CD4-positive, CD25-positive, alpha-beta regulatory T cell (primary cell): ENCODE measurements at regions not wholly inside any gene's neighbourhood (a gene's known extent, or its start where the extent isn't known, plus 50 kb on each side); places are given as distances from the start of the nearest gene placed in this dataset.

Experiments
- ATAC-seq, 2 donors: fragments of 150-1000 bp; cut with Tn5 transposase; one replicate each; pipeline ENCODE4 v1.10.0; 2021; ENCODE audit warnings: low read depth in 2 of 2, moderate number of reproducible peaks in 2 of 2, moderate library complexity in 1 of 2
- DNase-seq, 3 donors: peaks; one replicate each; pipeline versions ENCODE4 v3.0.0 to v3.0.0-alpha.2; 2012 to 2022; ENCODE audit warnings: mixed read lengths in 1 of 3
- H3K27ac ChIP-seq: one replicate; pipeline ENCODE4 v1.7.0; 2013; ENCODE audit warnings: mild to moderate bottlenecking, low read length; ENCODE audit not compliant: insufficient read depth, poor library complexity, severe bottlenecking
- H3K27me3 ChIP-seq: one replicate; pipeline ENCODE4 v1.7.0; 2013; ENCODE audit warnings: low read length; ENCODE audit not compliant: control insufficient read depth, insufficient read depth
- H3K36me3 ChIP-seq: one replicate; pipeline ENCODE4 v1.7.0; 2013; ENCODE audit warnings: mild to moderate bottlenecking, low read length, moderate library complexity; ENCODE audit not compliant: control insufficient read depth, insufficient read depth
- H3K4me1 ChIP-seq: 2 replicates; pipeline ENCODE4 v1.7.0; 2013; ENCODE audit warnings: mild to moderate bottlenecking, low read length; ENCODE audit not compliant: insufficient read depth, control insufficient read depth, poor library complexity, severe bottlenecking
- H3K4me3 ChIP-seq: one replicate; pipeline ENCODE4 v1.7.0; 2013; ENCODE audit warnings: low read depth, mild to moderate bottlenecking, low read length, moderate library complexity
- H3K9me3 ChIP-seq, 2 experiments: 1 replicate in 1 of 2; 2 replicates in 1 of 2; pipeline ENCODE4 v1.7.0; 2013; ENCODE audit warnings: low read length in 2 of 2, mild to moderate bottlenecking in 1 of 2, moderate library complexity in 1 of 2; ENCODE audit not compliant: control insufficient read depth in 2 of 2
- H3K27ac Mint-ChIP-seq, 3 donors: one replicate each; pipeline ENCODE4 v1.8.0; 2020 to 2022; ENCODE audit warnings: mild to moderate bottlenecking in 3 of 3, mixed read lengths in 3 of 3, moderate library complexity in 2 of 3
- H3K27me3 Mint-ChIP-seq: one replicate; pipeline ENCODE4 v1.8.0; 2022; ENCODE audit warnings: mild to moderate bottlenecking, mixed read lengths
- H3K36me3 Mint-ChIP-seq: one replicate; pipeline ENCODE4 v1.8.0; 2020; ENCODE audit warnings: mixed read lengths
- H3K4me1 Mint-ChIP-seq, 4 donors: one replicate each; pipeline ENCODE4 v1.8.0; 2020 to 2022; ENCODE audit warnings: mixed read lengths in 4 of 4, mild to moderate bottlenecking in 1 of 4
- H3K4me3 Mint-ChIP-seq, 4 donors: one replicate each; pipeline ENCODE4 v1.8.0; 2020 to 2022; ENCODE audit warnings: mild to moderate bottlenecking in 4 of 4, mixed read lengths in 4 of 4, moderate library complexity in 3 of 4
- H3K9me3 Mint-ChIP-seq, 7 donors: one replicate each; pipeline ENCODE4 v1.8.0; 2020 to 2022; ENCODE audit warnings: mixed read lengths in 7 of 7, mild to moderate bottlenecking in 3 of 7, moderate library complexity in 2 of 7

- no peaks in the 10 kb centered on the region for H3K27me3 Mint-ChIP-seq
- H3K27ac ChIP-seq, result no peak overlapping the region
- DNase-seq (no peak), ATAC-seq (no peak)
- H3K9me3 ChIP-seq, result no peaks in the 10 kb centered on the region
- H3K4me3 ChIP-seq, result no peak overlapping the region
- no peaks in the 10 kb centered on the region for H3K4me1 ChIP-seq
- peaks cover 0 to 13% (median 2%) of the 10 kb centered on the region in 4 donors for H3K4me1 Mint-ChIP-seq
- peak overlapping the region in 1 of 3 donors; percentile 20 for H3K27ac Mint-ChIP-seq
- H3K4me3 Mint-ChIP-seq, result no peak overlapping the region
- H3K9me3 Mint-ChIP-seq, result no peaks in the 10 kb centered on the region
- H3K36me3 ChIP-seq, result no peaks in the 10 kb centered on the region
- H3K36me3 Mint-ChIP-seq, result peaks cover 22% of the 10 kb centered on the region
- no peaks in the 10 kb centered on the region for H3K27me3 ChIP-seq
These were observed 149.6 kb downstream of the CRYBB2 start for GRCh38 chr22:25369041-25369440.

GRCh38 chr22:25370322-25370721 lies 150.9 kb downstream of the CRYBB2 start:
- Mint-ChIP-seq H3K4me3 (no peak overlapping the region), H3K4me1 (peaks cover 0 to 21% (median 8%) of the 10 kb centered on the region in 4 donors), H3K27me3 (no peaks in the 10 kb centered on the region), H3K36me3 (peaks cover 27% of the 10 kb centered on the region), H3K27ac (no peak overlapping the region), H3K9me3 (no peaks in the 10 kb centered on the region)
- Histone ChIP-seq H3K4me1 (no peaks in the 10 kb centered on the region), H3K4me3 (no peak overlapping the region), H3K9me3 (no peaks in the 10 kb centered on the region), H3K27ac (no peak overlapping the region), H3K27me3 (no peaks in the 10 kb centered on the region), H3K36me3 (no peaks in the 10 kb centered on the region)
- ATAC-seq, result no peak
- no peak for DNase-seq

DNA sequence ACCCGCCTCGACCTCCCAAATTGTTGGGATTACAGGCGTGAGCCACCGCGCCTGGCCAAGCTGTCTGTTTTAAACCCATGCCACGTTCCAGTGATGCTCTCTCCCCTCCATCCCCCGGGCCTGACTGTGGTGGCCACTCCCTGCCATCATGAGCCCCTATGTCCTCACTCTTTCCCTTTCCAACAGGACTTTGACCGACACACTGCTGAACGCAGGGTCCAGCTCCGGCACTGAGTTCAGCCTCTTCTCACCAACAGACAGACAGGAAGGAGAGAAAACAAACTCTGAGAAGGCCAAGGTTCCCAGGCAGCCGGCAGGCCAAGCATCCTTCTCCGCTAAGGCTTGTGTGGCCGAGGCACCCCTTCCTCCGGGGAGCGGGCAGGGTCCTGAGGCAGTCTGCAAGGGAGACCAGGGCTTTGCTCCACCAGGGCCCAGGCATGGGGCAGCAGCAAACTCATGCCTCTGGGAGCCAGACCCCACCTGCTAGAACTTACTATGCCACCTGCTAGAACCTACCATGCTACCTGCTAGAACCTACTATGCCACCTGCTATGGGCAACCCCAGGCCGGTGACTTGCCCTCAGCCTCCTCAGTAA lies 152.7 kb downstream of the CRYBB2 start:
- no peaks in the 10 kb centered on the region for H3K9me3 Mint-ChIP-seq

DNA sequence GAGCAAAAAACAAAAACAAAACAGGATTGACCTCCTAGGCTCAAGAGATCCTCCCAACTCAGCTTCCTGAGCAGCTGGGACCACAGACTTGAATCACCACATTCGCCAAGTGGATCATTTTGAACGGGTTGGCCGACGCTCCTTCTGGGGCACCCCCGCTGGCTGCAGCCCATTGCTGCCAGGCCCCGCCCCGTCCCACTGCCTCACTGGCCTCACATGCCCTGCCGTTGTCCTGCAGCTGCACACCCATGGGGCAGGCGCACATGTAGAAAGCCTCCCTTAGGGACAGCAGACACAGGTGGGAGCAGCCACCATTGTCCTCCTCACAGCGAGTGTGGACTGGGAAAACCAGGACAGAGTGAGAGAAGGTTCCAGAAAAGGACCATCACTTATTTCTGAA lies 154.5 kb downstream of the CRYBB2 start:
- H3K27me3 ChIP-seq, result no peaks in the 10 kb centered on the region
- DNase-seq (no peak), ATAC-seq (no peak)
- H3K27me3 Mint-ChIP-seq, result no peaks in the 10 kb centered on the region
- H3K27ac ChIP-seq, result no peak overlapping the region
- H3K9me3 ChIP-seq, result no peaks in the 10 kb centered on the region
- peaks cover 37% of the 10 kb centered on the region for H3K36me3 Mint-ChIP-seq
- H3K9me3 Mint-ChIP-seq, result no peaks in the 10 kb centered on the region
- H3K27ac Mint-ChIP-seq, result no peak overlapping the region
- no peaks in the 10 kb centered on the region for H3K36me3 ChIP-seq
- H3K4me1 ChIP-seq, result no peaks in the 10 kb centered on the region
- H3K4me1 Mint-ChIP-seq, result peaks cover 0 to 25% (median 5%) of the 10 kb centered on the region in 4 donors
- no peak overlapping the region for H3K4me3 ChIP-seq
- H3K4me3 Mint-ChIP-seq, result no peak overlapping the region

More for the DNA sequence above, 152.7 kb downstream of the CRYBB2 start:
- ATAC-seq (no peak), DNase-seq (no peak)
- Mint-ChIP-seq H3K27ac (no peak overlapping the region), H3K27me3 (no peaks in the 10 kb centered on the region), H3K4me1 (peaks cover 0 to 30% (median 8%) of the 10 kb centered on the region in 4 donors), H3K36me3 (peaks cover 34% of the 10 kb centered on the region), H3K4me3 (no peak overlapping the region)
- Histone ChIP-seq H3K9me3 (no peaks in the 10 kb centered on the region), H3K36me3 (no peaks in the 10 kb centered on the region), H3K4me3 (no peak overlapping the region), H3K27me3 (no peaks in the 10 kb centered on the region), H3K4me1 (no peaks in the 10 kb centered on the region), H3K27ac (no peak overlapping the region)

GRCh38 chr22:25374869-25375268 lies 155.4 kb downstream of the CRYBB2 start:
- no peaks in the 10 kb centered on the region for H3K4me1 ChIP-seq
- no peaks in the 10 kb centered on the region for H3K9me3 ChIP-seq
- Mint-ChIP-seq H3K36me3 (peaks cover 42% of the 10 kb centered on the region), H3K27ac (peak overlapping the region in 2 of 3 donors; percentile 65 to 85), H3K4me3 (no peak overlapping the region), H3K9me3 (no peaks in the 10 kb centered on the region), H3K4me1 (peaks cover 0 to 26% (median 5%) of the 10 kb centered on the region in 4 donors), H3K27me3 (no peaks in the 10 kb centered on the region)
- H3K27ac ChIP-seq, result no peak overlapping the region
- no peaks in the 10 kb centered on the region for H3K27me3 ChIP-seq
- ATAC-seq, result no peak
- H3K36me3 ChIP-seq, result no peaks in the 10 kb centered on the region
- H3K4me3 ChIP-seq, result no peak overlapping the region
- no peak for DNase-seq

DNA sequence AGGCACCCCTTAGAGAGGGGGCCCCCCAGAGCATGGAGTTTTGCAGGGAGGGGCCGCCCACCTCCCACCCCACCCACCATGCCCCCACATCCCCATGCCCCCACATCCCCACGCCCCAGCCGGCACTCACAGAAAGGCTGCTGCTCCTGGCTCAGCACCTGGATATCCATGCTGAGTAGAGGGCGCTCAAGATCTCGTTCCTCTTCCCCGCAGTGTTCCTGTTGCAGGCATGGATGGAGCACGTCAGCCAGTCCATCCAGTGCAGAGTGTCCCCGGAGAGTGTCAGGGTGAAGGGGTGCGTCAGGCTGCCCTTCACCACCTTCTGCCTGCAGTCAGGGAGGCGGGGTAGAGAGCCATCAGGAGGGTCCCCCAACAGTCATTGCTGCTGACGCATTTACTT lies 156.2 kb downstream of the CRYBB2 start:
- no peak for ATAC-seq
- no peaks in the 10 kb centered on the region for H3K4me1 ChIP-seq
- Mint-ChIP-seq H3K4me3 (no peak overlapping the region), H3K9me3 (no peaks in the 10 kb centered on the region), H3K36me3 (peaks cover 38% of the 10 kb centered on the region), H3K4me1 (peaks cover 0 to 24% (median 5%) of the 10 kb centered on the region in 4 donors), H3K27ac (peak overlapping the region in 1 of 3 donors; percentile 71), H3K27me3 (no peaks in the 10 kb centered on the region)
- H3K27me3 ChIP-seq, result no peaks in the 10 kb centered on the region
- no peaks in the 10 kb centered on the region for H3K9me3 ChIP-seq
- no peak for DNase-seq
- H3K36me3 ChIP-seq, result peaks cover 2% of the 10 kb centered on the region
- H3K27ac ChIP-seq, result no peak overlapping the region
- no peak overlapping the region for H3K4me3 ChIP-seq

DNA sequence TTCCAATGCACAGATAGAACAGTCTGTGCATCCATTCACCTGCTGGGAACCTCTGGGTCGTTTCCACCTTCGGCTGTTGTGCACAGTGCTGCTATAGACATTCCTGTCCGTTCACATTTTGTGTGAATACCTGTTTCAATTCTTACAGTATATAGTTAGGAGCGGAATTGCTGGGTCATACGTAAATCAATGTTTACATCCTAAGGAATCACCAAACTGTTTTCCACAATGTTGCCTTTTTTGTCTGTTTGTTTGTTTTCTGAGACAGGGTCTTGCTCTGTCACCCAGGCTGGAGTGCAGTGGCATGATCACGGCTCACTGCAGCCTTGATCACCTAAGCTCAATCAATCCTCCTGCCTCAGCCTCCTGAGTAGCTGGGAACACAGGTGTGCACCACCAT lies 158.3 kb downstream of the CRYBB2 start:
- no peak overlapping the region for H3K4me3 ChIP-seq
- Mint-ChIP-seq H3K4me3 (no peak overlapping the region), H3K27ac (no peak overlapping the region), H3K9me3 (no peaks in the 10 kb centered on the region), H3K27me3 (no peaks in the 10 kb centered on the region), H3K4me1 (peaks cover 0 to 24% (median 8%) of the 10 kb centered on the region in 4 donors), H3K36me3 (peaks cover 41% of the 10 kb centered on the region)
- ATAC-seq (no peak), DNase-seq (no peak)
- no peaks in the 10 kb centered on the region for H3K27me3 ChIP-seq
- H3K27ac ChIP-seq, result no peak overlapping the region
- H3K9me3 ChIP-seq, result no peaks in the 10 kb centered on the region
- H3K36me3 ChIP-seq, result peaks cover 5% of the 10 kb centered on the region
- no peaks in the 10 kb centered on the region for H3K4me1 ChIP-seq

GRCh38 chr22:25380122-25380747 lies 160.8 kb downstream of the CRYBB2 start:
- no peaks in the 10 kb centered on the region for H3K9me3 Mint-ChIP-seq

More at GRCh38 chr22:25380122-25380747, 160.8 kb downstream of the CRYBB2 start:
- H3K4me1 ChIP-seq, result no peaks in the 10 kb centered on the region
- no peak for ATAC-seq
- H3K27me3 Mint-ChIP-seq, result no peaks in the 10 kb centered on the region
- no peaks in the 10 kb centered on the region for H3K9me3 ChIP-seq
- H3K27ac ChIP-seq, result no peak overlapping the region
- H3K4me1 Mint-ChIP-seq, result peaks cover 0 to 24% (median 2%) of the 10 kb centered on the region in 4 donors
- peaks cover 29% of the 10 kb centered on the region for H3K36me3 Mint-ChIP-seq
- H3K27me3 ChIP-seq, result no peaks in the 10 kb centered on the region
- H3K4me3 Mint-ChIP-seq, result no peak overlapping the region
- peak overlapping the region in 1 of 3 donors; percentile 11 for H3K27ac Mint-ChIP-seq
- no peak overlapping the region for H3K4me3 ChIP-seq
- no peak for DNase-seq
- peaks cover 5% of the 10 kb centered on the region for H3K36me3 ChIP-seq
